ENCODE measurements at regions not wholly inside any gene's neighbourhood (a gene's known extent, or its start where the extent isn't known, plus 50 kb on each side); places are given as distances from the start of the nearest gene placed in this dataset.

DNA sequence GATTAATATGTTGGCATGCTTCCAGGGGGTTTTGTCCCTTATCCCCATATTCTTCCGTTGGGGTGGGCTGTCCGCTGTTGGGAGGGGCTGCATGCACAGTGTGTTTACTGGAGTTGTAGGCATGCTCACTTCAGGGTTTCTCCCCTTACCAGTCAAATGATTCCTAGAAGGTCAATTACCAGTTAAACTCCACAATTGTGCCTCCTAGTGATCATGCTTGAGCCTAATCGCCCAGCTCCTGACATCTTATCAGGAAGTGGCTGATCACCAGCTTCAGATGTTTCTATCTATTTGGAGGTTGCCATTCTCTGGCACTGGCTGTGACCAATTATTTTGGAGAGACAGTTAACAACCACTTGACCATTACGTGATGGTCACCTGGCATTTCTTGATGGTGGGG lies 1090.0 kb downstream of the SLITRK5 start:
- TF ChIP-seq, protein P1, sequence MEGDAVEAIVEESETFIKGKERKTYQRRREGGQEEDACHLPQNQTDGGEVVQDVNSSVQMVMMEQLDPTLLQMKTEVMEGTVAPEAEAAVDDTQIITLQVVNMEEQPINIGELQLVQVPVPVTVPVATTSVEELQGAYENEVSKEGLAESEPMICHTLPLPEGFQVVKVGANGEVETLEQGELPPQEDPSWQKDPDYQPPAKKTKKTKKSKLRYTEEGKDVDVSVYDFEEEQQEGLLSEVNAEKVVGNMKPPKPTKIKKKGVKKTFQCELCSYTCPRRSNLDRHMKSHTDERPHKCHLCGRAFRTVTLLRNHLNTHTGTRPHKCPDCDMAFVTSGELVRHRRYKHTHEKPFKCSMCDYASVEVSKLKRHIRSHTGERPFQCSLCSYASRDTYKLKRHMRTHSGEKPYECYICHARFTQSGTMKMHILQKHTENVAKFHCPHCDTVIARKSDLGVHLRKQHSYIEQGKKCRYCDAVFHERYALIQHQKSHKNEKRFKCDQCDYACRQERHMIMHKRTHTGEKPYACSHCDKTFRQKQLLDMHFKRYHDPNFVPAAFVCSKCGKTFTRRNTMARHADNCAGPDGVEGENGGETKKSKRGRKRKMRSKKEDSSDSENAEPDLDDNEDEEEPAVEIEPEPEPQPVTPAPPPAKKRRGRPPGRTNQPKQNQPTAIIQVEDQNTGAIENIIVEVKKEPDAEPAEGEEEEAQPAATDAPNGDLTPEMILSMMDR (conservative IDR thresholded peaks at IDR 0.05; ENCODE audit: low read depth, low read length), result no peak
- no peak for TF ChIP-seq EZH2 (IDR thresholded peaks at IDR 0.05; ENCODE audit: low read length, unreplicated experiment)
